ENCODE measurements at regions not wholly inside any gene's neighbourhood (a gene's known extent, or its start where the extent isn't known, plus 50 kb on each side); places are given as distances from the start of the nearest gene placed in this dataset.
"Not testable (repeated sequence)": the region's sequence is repeated elsewhere in the genome, so short reads cannot be mapped to it uniquely, and the experiment has no call there.

DNA sequence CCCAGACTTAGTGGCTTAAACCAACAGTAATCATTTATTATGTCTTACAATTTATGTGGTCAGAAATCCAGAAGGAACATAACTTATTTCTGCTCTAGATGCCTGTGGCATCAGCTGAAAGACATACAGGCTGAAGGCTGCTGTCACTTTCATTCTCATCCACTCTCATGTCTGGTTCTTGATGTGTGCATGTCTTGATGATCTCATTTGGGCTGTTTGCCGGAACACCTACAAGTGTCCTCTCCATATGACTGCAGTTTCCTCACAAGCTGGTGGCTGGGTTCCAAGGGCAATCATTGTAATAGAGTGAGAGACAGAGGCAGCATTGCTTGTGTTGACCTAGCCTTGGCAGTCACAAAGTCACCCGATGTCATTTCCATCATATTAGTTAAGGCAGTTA, 1375.9 kb upstream of the RAG2 start:
- no peak for DNase-seq (ENCODE audit: low spot score)
- Mint-ChIP-seq H3K27ac (ENCODE audit: unreplicated experiment) (no peak overlapping the region), H3K4me3 (ENCODE audit: unreplicated experiment) (no peak overlapping the region), H3K9me3 (ENCODE audit: unreplicated experiment) (no peaks in the 10 kb centered on the region), H3K27me3 (ENCODE audit: unreplicated experiment) (no peaks in the 10 kb centered on the region), H3K4me1 (ENCODE audit: unreplicated experiment) (peaks cover 7% of the 10 kb centered on the region), H3K36me3 (ENCODE audit: low read depth, unreplicated experiment) (no peaks in the 10 kb centered on the region)
- TF ChIP-seq, protein P1, sequence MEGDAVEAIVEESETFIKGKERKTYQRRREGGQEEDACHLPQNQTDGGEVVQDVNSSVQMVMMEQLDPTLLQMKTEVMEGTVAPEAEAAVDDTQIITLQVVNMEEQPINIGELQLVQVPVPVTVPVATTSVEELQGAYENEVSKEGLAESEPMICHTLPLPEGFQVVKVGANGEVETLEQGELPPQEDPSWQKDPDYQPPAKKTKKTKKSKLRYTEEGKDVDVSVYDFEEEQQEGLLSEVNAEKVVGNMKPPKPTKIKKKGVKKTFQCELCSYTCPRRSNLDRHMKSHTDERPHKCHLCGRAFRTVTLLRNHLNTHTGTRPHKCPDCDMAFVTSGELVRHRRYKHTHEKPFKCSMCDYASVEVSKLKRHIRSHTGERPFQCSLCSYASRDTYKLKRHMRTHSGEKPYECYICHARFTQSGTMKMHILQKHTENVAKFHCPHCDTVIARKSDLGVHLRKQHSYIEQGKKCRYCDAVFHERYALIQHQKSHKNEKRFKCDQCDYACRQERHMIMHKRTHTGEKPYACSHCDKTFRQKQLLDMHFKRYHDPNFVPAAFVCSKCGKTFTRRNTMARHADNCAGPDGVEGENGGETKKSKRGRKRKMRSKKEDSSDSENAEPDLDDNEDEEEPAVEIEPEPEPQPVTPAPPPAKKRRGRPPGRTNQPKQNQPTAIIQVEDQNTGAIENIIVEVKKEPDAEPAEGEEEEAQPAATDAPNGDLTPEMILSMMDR (IDR thresholded peaks at IDR 0.05; ENCODE audit: unreplicated experiment) = no peak

DNA sequence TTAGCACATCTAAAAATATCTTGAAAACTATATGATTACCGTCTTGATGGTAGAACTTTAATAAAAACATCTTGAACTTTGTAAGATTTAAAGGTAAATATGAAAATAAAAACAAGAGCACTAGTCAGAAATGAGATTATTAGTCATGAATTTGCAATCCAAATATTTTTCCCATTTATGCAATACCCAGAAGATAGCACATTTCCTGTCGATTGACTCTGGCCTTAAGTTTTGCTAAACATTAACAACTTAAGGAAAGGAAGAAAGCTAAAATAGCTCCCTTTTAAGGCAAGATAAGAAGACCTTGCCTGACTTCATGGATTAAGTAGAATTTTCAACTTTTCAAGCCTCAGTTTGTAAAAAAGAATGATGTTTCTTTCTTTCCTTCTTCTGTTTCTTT, 1374.7 kb upstream of the RAG2 start:
- Mint-ChIP-seq H3K27me3 (ENCODE audit: unreplicated experiment) (no peaks in the 10 kb centered on the region), H3K36me3 (ENCODE audit: low read depth, unreplicated experiment) (no peaks in the 10 kb centered on the region), H3K4me1 (ENCODE audit: unreplicated experiment) (no peaks in the 10 kb centered on the region), H3K27ac (ENCODE audit: unreplicated experiment) (no peak overlapping the region), H3K9me3 (ENCODE audit: unreplicated experiment) (no peaks in the 10 kb centered on the region), H3K4me3 (ENCODE audit: unreplicated experiment) (no peak overlapping the region)
- TF ChIP-seq, protein P1 (IDR thresholded peaks at IDR 0.05; ENCODE audit: unreplicated experiment) = no peak
- no peak for DNase-seq (ENCODE audit: low spot score)

DNA sequence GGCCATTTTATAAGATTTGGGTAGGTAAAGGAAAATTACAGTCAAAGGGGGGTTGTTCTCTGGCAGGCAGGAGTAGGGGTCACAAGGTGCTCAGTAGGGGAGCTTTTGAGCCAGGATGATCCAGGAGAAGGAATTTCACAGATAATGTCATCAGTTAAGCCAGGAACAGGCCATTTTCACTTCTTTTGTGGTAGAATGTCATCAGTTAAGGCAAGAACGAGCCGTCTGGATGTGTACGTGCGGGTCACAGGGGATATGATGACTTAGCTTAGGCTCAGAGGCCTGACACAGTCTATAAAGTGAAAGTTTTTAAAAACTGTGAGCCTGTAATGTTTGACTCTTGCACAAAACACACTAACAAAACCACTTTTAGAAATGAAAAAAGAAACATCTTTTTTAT, 1371.3 kb upstream of the RAG2 start:
- H3K27me3 Mint-ChIP-seq (ENCODE audit: unreplicated experiment); H3K4me3 Mint-ChIP-seq (ENCODE audit: unreplicated experiment): not testable (repeated sequence)

DNA sequence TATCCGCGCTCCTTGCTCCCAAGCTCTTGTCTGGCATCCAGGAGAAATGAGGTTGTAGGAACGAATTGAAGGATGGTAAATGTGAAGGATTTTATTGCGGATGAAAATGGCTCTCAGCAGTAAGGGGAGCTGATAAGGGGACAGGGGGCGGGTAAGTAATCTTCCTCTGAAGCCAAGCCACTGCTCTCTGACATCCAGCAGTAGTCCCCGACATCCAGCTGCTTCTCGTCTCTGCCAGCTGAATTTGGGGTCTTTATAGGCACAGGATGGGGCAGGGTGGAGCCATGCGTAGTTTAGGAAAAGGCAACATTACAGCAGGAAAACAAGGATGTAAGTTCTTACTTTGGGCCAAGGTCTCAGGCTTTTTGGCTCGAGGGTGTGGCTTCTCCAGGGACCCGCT, 1370.1 kb upstream of the RAG2 start:
- H3K27ac Mint-ChIP-seq (ENCODE audit: unreplicated experiment) = no peak overlapping the region
- no peaks in the 10 kb centered on the region for H3K36me3 Mint-ChIP-seq (ENCODE audit: low read depth, unreplicated experiment)
- no peaks in the 10 kb centered on the region for H3K4me1 Mint-ChIP-seq (ENCODE audit: unreplicated experiment)
- no peaks in the 10 kb centered on the region for H3K9me3 Mint-ChIP-seq (ENCODE audit: unreplicated experiment)
- H3K4me3 Mint-ChIP-seq (ENCODE audit: unreplicated experiment) = no peak overlapping the region
- TF ChIP-seq, protein P1 (IDR thresholded peaks at IDR 0.05; ENCODE audit: unreplicated experiment) = no peak
- DNase-seq (ENCODE audit: low spot score) = no peak
- H3K27me3 Mint-ChIP-seq (ENCODE audit: unreplicated experiment) = no peaks in the 10 kb centered on the region

More for the DNA sequence above, 1371.3 kb upstream of the RAG2 start:
- H3K4me1 Mint-ChIP-seq (ENCODE audit: unreplicated experiment); H3K27ac Mint-ChIP-seq (ENCODE audit: unreplicated experiment); H3K9me3 Mint-ChIP-seq (ENCODE audit: unreplicated experiment); DNase-seq (ENCODE audit: low spot score); H3K36me3 Mint-ChIP-seq (ENCODE audit: low read depth, unreplicated experiment): not testable (repeated sequence)

DNA sequence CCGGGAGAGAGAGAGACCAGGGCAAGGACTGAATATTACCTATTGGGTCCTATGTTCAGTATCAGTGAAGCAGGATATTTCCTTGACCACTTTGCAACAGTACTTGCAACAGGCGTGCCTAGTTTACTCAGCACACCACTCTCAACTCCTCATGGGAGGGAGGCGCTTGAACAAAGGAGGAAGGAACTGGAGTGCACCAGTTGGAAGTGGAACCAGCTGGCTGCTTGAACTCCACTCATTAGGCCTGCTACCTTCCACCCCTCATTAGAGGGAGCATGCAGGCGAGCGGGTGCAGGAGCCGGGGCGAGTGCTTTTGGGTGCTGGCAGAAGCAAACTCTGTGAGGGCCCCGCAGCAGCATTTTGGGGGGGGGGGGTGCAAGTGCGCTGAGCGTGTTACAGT, 1369.6 kb upstream of the RAG2 start:
- Mint-ChIP-seq H3K27ac (ENCODE audit: unreplicated experiment) (no peak overlapping the region), H3K4me3 (ENCODE audit: unreplicated experiment) (no peak overlapping the region), H3K4me1 (ENCODE audit: unreplicated experiment) (no peaks in the 10 kb centered on the region), H3K9me3 (ENCODE audit: unreplicated experiment) (no peaks in the 10 kb centered on the region), H3K27me3 (ENCODE audit: unreplicated experiment) (no peaks in the 10 kb centered on the region), H3K36me3 (ENCODE audit: low read depth, unreplicated experiment) (no peaks in the 10 kb centered on the region)
- TF ChIP-seq, protein P1 (IDR thresholded peaks at IDR 0.05; ENCODE audit: unreplicated experiment) = no peak
- DNase-seq (ENCODE audit: low spot score) = no peak

DNA sequence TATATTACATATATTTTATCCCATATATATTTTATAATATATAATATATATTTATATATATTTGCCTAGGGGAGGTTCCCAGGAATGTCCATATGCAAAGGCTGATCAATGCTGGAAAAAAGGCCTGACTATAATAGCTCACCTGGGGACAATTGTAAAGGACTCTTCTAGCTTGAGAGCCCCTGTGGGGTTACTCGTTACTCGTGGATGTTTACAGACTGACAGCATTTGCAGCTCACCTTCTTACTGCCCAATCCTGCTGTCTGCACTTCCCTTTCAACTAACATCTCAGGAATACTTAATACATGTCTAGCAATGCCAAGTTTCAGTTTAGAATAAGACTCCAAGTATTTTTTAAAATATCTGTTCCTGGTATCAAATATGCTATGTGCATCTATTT, 1365.4 kb upstream of the RAG2 start:
- Mint-ChIP-seq H3K4me3 (ENCODE audit: unreplicated experiment) (no peak overlapping the region), H3K27me3 (ENCODE audit: unreplicated experiment) (no peaks in the 10 kb centered on the region), H3K27ac (ENCODE audit: unreplicated experiment) (no peak overlapping the region), H3K36me3 (ENCODE audit: low read depth, unreplicated experiment) (no peaks in the 10 kb centered on the region), H3K9me3 (ENCODE audit: unreplicated experiment) (peaks cover 6% of the 10 kb centered on the region), H3K4me1 (ENCODE audit: unreplicated experiment) (no peaks in the 10 kb centered on the region)
- TF ChIP-seq, protein P1 (IDR thresholded peaks at IDR 0.05; ENCODE audit: unreplicated experiment) = no peak
- DNase-seq (ENCODE audit: low spot score) = no peak
